Memory B cell (primary cell): ENCODE measurements at regions not wholly inside any gene's neighbourhood (a gene's known extent, or its start where the extent isn't known, plus 50 kb on each side); places are given as distances from the start of the nearest gene placed in this dataset.
"Not testable (repeated sequence)": the region's sequence is repeated elsewhere in the genome, so short reads cannot be mapped to it uniquely, and the experiment has no call there.

Experiments used
- ATAC-seq: fragments of 150-1000 bp; cut with Tn5 transposase; 2 replicates; pipeline ENCODE4 v1.10.0; 2021; ENCODE audit warnings: low read depth, mild to moderate bottlenecking, moderate library complexity
- DNase-seq, 2 donors: peaks; one replicate each; pipeline ENCODE4 v3.0.0; 2022; ENCODE audit warnings: low spot score in 2 of 2
- H3K27ac Mint-ChIP-seq: one replicate; pipeline ENCODE4 v1.8.0; 2022; ENCODE audit warnings: mild to moderate bottlenecking, moderate library complexity, mixed read lengths
- H3K27me3 Mint-ChIP-seq: one replicate; pipeline ENCODE4 v1.8.0; 2022; ENCODE audit warnings: mixed read lengths
- H3K36me3 Mint-ChIP-seq: one replicate; pipeline ENCODE4 v1.8.0; 2022; ENCODE audit warnings: mild to moderate bottlenecking, mixed read lengths
- H3K4me1 Mint-ChIP-seq: one replicate; pipeline ENCODE4 v1.8.0; 2022; ENCODE audit warnings: mixed read lengths
- H3K4me3 Mint-ChIP-seq: one replicate; pipeline ENCODE4 v1.8.0; 2022; ENCODE audit warnings: mild to moderate bottlenecking, moderate library complexity, mixed read lengths
- H3K9me3 Mint-ChIP-seq: one replicate; pipeline ENCODE4 v1.8.0; 2022; ENCODE audit warnings: mixed read lengths

GRCh38 chr11:23406131-23406819 is 546.0 kb upstream of the CCDC179 start:
- peaks cover 12% of the 10 kb centered on the region for H3K9me3 Mint-ChIP-seq
- no peak for ATAC-seq
- no peaks in the 10 kb centered on the region for H3K4me1 Mint-ChIP-seq

GRCh38 chr11:23413057-23413456 is 552.8 kb upstream of the CCDC179 start:
- no peaks in the 10 kb centered on the region for H3K36me3 Mint-ChIP-seq
- DNase-seq (no peak), ATAC-seq (no peak)
- no peak overlapping the region for H3K4me3 Mint-ChIP-seq
- no peaks in the 10 kb centered on the region for H3K4me1 Mint-ChIP-seq
- H3K27me3 Mint-ChIP-seq = no peaks in the 10 kb centered on the region
- H3K9me3 Mint-ChIP-seq = peaks cover 11% of the 10 kb centered on the region
- H3K27ac Mint-ChIP-seq = no peak overlapping the region

More at GRCh38 chr11:23406131-23406819, 546.0 kb upstream of the CCDC179 start:
- DNase-seq = no peak
- H3K27ac Mint-ChIP-seq = no peak overlapping the region
- H3K36me3 Mint-ChIP-seq = no peaks in the 10 kb centered on the region
- no peaks in the 10 kb centered on the region for H3K27me3 Mint-ChIP-seq
- H3K4me3 Mint-ChIP-seq = no peak overlapping the region

GRCh38 chr11:23423104-23423503 is 562.8 kb upstream of the CCDC179 start:
- H3K9me3 Mint-ChIP-seq = peaks cover 2% of the 10 kb centered on the region

GRCh38 chr11:23423656-23424055 is 563.4 kb upstream of the CCDC179 start:
- Mint-ChIP-seq H3K4me3 (no peak overlapping the region), H3K4me1 (no peaks in the 10 kb centered on the region), H3K27ac (no peak overlapping the region), H3K9me3 (peaks cover 2% of the 10 kb centered on the region), H3K36me3 (no peaks in the 10 kb centered on the region), H3K27me3 (no peaks in the 10 kb centered on the region)
- ATAC-seq (no peak), DNase-seq (no peak)

More at GRCh38 chr11:23423104-23423503, 562.8 kb upstream of the CCDC179 start:
- H3K36me3 Mint-ChIP-seq = no peaks in the 10 kb centered on the region
- no peak overlapping the region for H3K4me3 Mint-ChIP-seq
- DNase-seq (no peak), ATAC-seq (no peak)
- H3K4me1 Mint-ChIP-seq = no peaks in the 10 kb centered on the region
- no peak overlapping the region for H3K27ac Mint-ChIP-seq
- no peaks in the 10 kb centered on the region for H3K27me3 Mint-ChIP-seq

GRCh38 chr11:23425381-23425780 is 565.1 kb upstream of the CCDC179 start:
- H3K27ac Mint-ChIP-seq = no peak overlapping the region

GRCh38 chr11:23429569-23429968 is 569.3 kb upstream of the CCDC179 start:
- Mint-ChIP-seq H3K36me3 (no peaks in the 10 kb centered on the region), H3K4me1 (no peaks in the 10 kb centered on the region), H3K4me3 (no peak overlapping the region), H3K27ac (no peak overlapping the region), H3K27me3 (no peaks in the 10 kb centered on the region), H3K9me3 (peaks cover 1% of the 10 kb centered on the region)
- DNase-seq (no peak), ATAC-seq (no peak)

More at GRCh38 chr11:23425381-23425780, 565.1 kb upstream of the CCDC179 start:
- DNase-seq (no peak), ATAC-seq (no peak)
- H3K9me3 Mint-ChIP-seq = peaks cover 2% of the 10 kb centered on the region
- H3K36me3 Mint-ChIP-seq = no peaks in the 10 kb centered on the region
- no peaks in the 10 kb centered on the region for H3K27me3 Mint-ChIP-seq
- H3K4me3 Mint-ChIP-seq = no peak overlapping the region
- no peaks in the 10 kb centered on the region for H3K4me1 Mint-ChIP-seq

GRCh38 chr11:23453522-23453921 is 593.2 kb upstream of the CCDC179 start:
- Mint-ChIP-seq H3K4me3 (no peak overlapping the region), H3K36me3 (no peaks in the 10 kb centered on the region), H3K9me3 (peaks cover 4% of the 10 kb centered on the region), H3K27ac (no peak overlapping the region), H3K4me1 (no peaks in the 10 kb centered on the region), H3K27me3 (no peaks in the 10 kb centered on the region)
- ATAC-seq = no peak
- no peak for DNase-seq

GRCh38 chr11:23455321-23455891 is 595.1 kb upstream of the CCDC179 start:
- DNase-seq (no peak), ATAC-seq (no peak)
- Mint-ChIP-seq H3K27me3 (no peaks in the 10 kb centered on the region), H3K36me3 (no peaks in the 10 kb centered on the region), H3K4me1 (no peaks in the 10 kb centered on the region), H3K9me3 (peaks cover 2% of the 10 kb centered on the region), H3K27ac (no peak overlapping the region), H3K4me3 (no peak overlapping the region)

GRCh38 chr11:23457641-23458040 is 597.4 kb upstream of the CCDC179 start:
- no peak overlapping the region for H3K27ac Mint-ChIP-seq
- no peaks in the 10 kb centered on the region for H3K27me3 Mint-ChIP-seq
- DNase-seq = no peak
- no peaks in the 10 kb centered on the region for H3K4me1 Mint-ChIP-seq
- no peak for ATAC-seq
- no peak overlapping the region for H3K4me3 Mint-ChIP-seq
- H3K36me3 Mint-ChIP-seq = no peaks in the 10 kb centered on the region
- H3K9me3 Mint-ChIP-seq = peaks cover 2% of the 10 kb centered on the region

- Mint-ChIP-seq H3K36me3 (no peaks in the 10 kb centered on the region), H3K4me1 (no peaks in the 10 kb centered on the region), H3K9me3 (peaks cover 1% of the 10 kb centered on the region), H3K4me3 (no peak overlapping the region), H3K27ac (no peak overlapping the region), H3K27me3 (no peaks in the 10 kb centered on the region)
- DNase-seq (no peak), ATAC-seq (no peak)
These were observed 611.6 kb upstream of the CCDC179 start for GRCh38 chr11:23471878-23472277.

- no peaks in the 10 kb centered on the region for H3K36me3 Mint-ChIP-seq
- ATAC-seq (no peak), DNase-seq (no peak)
- no peak overlapping the region for H3K4me3 Mint-ChIP-seq
- no peaks in the 10 kb centered on the region for H3K27me3 Mint-ChIP-seq
- no peak overlapping the region for H3K27ac Mint-ChIP-seq
- no peaks in the 10 kb centered on the region for H3K4me1 Mint-ChIP-seq
- H3K9me3 Mint-ChIP-seq = peaks cover 1% of the 10 kb centered on the region
These were observed 613.5 kb upstream of the CCDC179 start for GRCh38 chr11:23473782-23474181.

GRCh38 chr11:23480736-23481135 is 620.5 kb upstream of the CCDC179 start:
- H3K36me3 Mint-ChIP-seq = no peaks in the 10 kb centered on the region
- H3K9me3 Mint-ChIP-seq = peaks cover 6% of the 10 kb centered on the region
- no peak for ATAC-seq

GRCh38 chr11:23484146-23484545 is 623.9 kb upstream of the CCDC179 start:
- not testable (repeated sequence) for ATAC-seq, H3K27me3 Mint-ChIP-seq, DNase-seq, H3K36me3 Mint-ChIP-seq, H3K4me3 Mint-ChIP-seq, H3K27ac Mint-ChIP-seq, H3K4me1 Mint-ChIP-seq
- peaks cover 12% of the 10 kb centered on the region for H3K9me3 Mint-ChIP-seq

More at GRCh38 chr11:23480736-23481135, 620.5 kb upstream of the CCDC179 start:
- no peak overlapping the region for H3K4me3 Mint-ChIP-seq
- DNase-seq = no peak
- H3K27ac Mint-ChIP-seq = no peak overlapping the region
- no peaks in the 10 kb centered on the region for H3K27me3 Mint-ChIP-seq
- H3K4me1 Mint-ChIP-seq = no peaks in the 10 kb centered on the region

GRCh38 chr11:23484618-23485017 is 624.3 kb upstream of the CCDC179 start:
- not testable (repeated sequence) for H3K4me1 Mint-ChIP-seq, H3K4me3 Mint-ChIP-seq, H3K27ac Mint-ChIP-seq, DNase-seq, H3K27me3 Mint-ChIP-seq, ATAC-seq, H3K36me3 Mint-ChIP-seq
- H3K9me3 Mint-ChIP-seq = peaks cover 12% of the 10 kb centered on the region
